ENCODE measurements at regions not wholly inside any gene's neighbourhood (a gene's known extent, or its start where the extent isn't known, plus 50 kb on each side); places are given as distances from the start of the nearest gene placed in this dataset.

DNA sequence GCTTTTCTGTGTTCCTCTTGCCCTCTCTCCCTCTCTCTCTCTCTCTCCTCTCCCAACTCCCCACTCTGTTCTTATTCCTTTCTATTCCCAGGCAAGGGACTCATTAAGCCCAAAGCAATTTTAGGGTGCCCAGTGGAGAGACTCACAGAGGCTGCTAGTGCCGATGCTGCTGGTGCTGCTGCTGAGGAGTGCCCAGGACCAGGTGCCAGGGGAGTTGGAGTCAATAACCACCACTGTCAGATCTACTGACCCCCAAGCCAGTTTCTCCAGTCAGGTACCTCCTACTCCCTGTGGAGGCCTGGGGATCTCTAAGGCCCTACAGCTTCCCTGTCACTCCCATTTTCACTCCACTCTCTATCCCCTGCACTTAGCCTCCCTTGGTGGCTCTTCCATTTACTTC lies 54.2 kb upstream of the LAS1L start:
- TF ChIP-seq, protein P1, sequence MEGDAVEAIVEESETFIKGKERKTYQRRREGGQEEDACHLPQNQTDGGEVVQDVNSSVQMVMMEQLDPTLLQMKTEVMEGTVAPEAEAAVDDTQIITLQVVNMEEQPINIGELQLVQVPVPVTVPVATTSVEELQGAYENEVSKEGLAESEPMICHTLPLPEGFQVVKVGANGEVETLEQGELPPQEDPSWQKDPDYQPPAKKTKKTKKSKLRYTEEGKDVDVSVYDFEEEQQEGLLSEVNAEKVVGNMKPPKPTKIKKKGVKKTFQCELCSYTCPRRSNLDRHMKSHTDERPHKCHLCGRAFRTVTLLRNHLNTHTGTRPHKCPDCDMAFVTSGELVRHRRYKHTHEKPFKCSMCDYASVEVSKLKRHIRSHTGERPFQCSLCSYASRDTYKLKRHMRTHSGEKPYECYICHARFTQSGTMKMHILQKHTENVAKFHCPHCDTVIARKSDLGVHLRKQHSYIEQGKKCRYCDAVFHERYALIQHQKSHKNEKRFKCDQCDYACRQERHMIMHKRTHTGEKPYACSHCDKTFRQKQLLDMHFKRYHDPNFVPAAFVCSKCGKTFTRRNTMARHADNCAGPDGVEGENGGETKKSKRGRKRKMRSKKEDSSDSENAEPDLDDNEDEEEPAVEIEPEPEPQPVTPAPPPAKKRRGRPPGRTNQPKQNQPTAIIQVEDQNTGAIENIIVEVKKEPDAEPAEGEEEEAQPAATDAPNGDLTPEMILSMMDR (IDR thresholded peaks at IDR 0.05; ENCODE audit: low read depth, low read length) = no peak
- no peak for TF ChIP-seq EZH2phosphoT487 (IDR thresholded peaks at IDR 0.05; ENCODE audit: low read depth)

Data from OCI-LY3 (cell line).